Psoas muscle (tissue), 7 donors: ENCODE measurements at regions not wholly inside any gene's neighbourhood (a gene's known extent, or its start where the extent isn't known, plus 50 kb on each side); places are given as distances from the start of the nearest gene placed in this dataset.

Experiments used
- ATAC-seq, 4 donors: fragments of 200-7000 bp; cut with Tn5 transposase; one replicate each; pipeline ENCODE4 v1.9.1; 2020; ENCODE audit warnings: moderate library complexity in 3 of 4, mild to moderate bottlenecking in 2 of 4
- DNase-seq, 2 donors: peaks; one replicate each; pipeline ENCODE4 v3.0.0-alpha.2; 2020
- H3K27ac ChIP-seq: fragments of 200-600 bp; one replicate; pipeline ENCODE4 v1.8.0; 2022
- H3K27me3 ChIP-seq, 3 donors: fragments of 200-600 bp in 1 of 3; one replicate each; pipeline versions ENCODE4 v1.6.1 to v1.8.0; 2013 to 2022; ENCODE audit warnings: low read length in 2 of 3, mild to moderate bottlenecking in 2 of 3, moderate library complexity in 1 of 3; ENCODE audit not compliant: insufficient read depth in 3 of 3
- H3K36me3 ChIP-seq, 2 donors: fragments of 200-600 bp in 1 of 2; one replicate each; pipeline versions ENCODE4 v1.6.1 to v1.8.0; 2013 to 2022; ENCODE audit warnings: low read depth in 1 of 2, mild to moderate bottlenecking in 1 of 2, moderate library complexity in 1 of 2; ENCODE audit not compliant: insufficient read depth in 1 of 2
- H3K4me1 ChIP-seq: fragments of 200-600 bp; one replicate; pipeline ENCODE4 v1.8.0; 2022
- H3K4me3 ChIP-seq: fragments of 200-600 bp; one replicate; pipeline ENCODE4 v1.8.0; 2022; ENCODE audit warnings: mild to moderate bottlenecking
- H3K9me3 ChIP-seq: fragments of 200-600 bp; one replicate; pipeline ENCODE4 v1.8.0; 2022
- WGBS, 3 donors: extraction: QIAGEN DNeasy Blood & Tissue Kit; methylation state at CpG; one replicate each; pipeline versions ENCODE4 v1.1.6 to v1.1.7; 2013; 5-methylcytosine and 5-hydroxymethylcytosine counted together
- intact Hi-C, 2 donors: fragments of 100-400 bp; cut with DNase I; formaldehyde crosslinking; loops; one replicate each; pipeline versions ENCODE4 v1.11.0 to v1.14.2; 2022
- TF ChIP-seq, protein P1 (sequence below): fragments of 200-600 bp; IDR thresholded peaks from one replicate; pipeline ENCODE4 v1.8.0; 2022; ENCODE audit warnings: antibody characterized with exemption
- donor health status: healthy with polysubstance abuse.
- donor health status: DM: no; HTN: no; CAD: no; lungs with moderate emphysema.
- donor health status: Bipolar disorder and iron deficiency.
- donor health status: healthy.
- donor health status: DM: yes; HTN: yes; CAD: no.
- donor health status: DM: no; HTN: no; CAD: no.
- donor health status: DM: yes; HTN: yes; CAD: no.

DNA sequence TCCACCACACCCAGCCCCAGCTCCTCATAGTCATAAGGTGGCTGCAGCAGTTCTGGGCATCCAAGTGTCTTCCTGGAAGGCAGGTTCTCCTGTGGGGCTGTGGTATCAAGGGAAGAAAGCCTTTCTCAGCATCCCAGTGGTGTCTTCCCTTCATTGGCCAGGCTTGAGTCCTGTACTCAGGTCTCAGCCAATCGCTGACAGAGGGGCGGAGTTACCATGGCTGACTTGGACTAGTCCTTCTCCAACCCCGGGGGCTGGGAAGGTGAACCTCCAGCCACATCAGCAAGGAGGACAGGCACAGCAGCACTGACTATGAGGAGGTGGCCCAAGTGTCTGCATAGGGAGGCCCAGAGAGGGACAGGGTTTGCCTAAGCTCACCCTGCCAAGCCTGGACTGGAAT is 64.0 kb upstream of the SLC24A4 start:
- TF ChIP-seq, protein P1, sequence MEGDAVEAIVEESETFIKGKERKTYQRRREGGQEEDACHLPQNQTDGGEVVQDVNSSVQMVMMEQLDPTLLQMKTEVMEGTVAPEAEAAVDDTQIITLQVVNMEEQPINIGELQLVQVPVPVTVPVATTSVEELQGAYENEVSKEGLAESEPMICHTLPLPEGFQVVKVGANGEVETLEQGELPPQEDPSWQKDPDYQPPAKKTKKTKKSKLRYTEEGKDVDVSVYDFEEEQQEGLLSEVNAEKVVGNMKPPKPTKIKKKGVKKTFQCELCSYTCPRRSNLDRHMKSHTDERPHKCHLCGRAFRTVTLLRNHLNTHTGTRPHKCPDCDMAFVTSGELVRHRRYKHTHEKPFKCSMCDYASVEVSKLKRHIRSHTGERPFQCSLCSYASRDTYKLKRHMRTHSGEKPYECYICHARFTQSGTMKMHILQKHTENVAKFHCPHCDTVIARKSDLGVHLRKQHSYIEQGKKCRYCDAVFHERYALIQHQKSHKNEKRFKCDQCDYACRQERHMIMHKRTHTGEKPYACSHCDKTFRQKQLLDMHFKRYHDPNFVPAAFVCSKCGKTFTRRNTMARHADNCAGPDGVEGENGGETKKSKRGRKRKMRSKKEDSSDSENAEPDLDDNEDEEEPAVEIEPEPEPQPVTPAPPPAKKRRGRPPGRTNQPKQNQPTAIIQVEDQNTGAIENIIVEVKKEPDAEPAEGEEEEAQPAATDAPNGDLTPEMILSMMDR: no peak
- DNase-seq (no peak), ATAC-seq (no peak)
- H3K36me3 ChIP-seq: no peaks in the 10 kb centered on the region
- no peak overlapping the region for H3K4me3 ChIP-seq
- no peaks in the 10 kb centered on the region for H3K4me1 ChIP-seq
- WGBS, 3 donors: 66 to 67% (median 67%) methylated on average over 3 of the region's 3 CpGs
- H3K27me3 ChIP-seq: peaks cover 0 to 29% (median 0%) of the 10 kb centered on the region in 3 donors
- no peak overlapping the region for H3K27ac ChIP-seq
- no peaks in the 10 kb centered on the region for H3K9me3 ChIP-seq
- intact Hi-C loops: no loop called here

DNA sequence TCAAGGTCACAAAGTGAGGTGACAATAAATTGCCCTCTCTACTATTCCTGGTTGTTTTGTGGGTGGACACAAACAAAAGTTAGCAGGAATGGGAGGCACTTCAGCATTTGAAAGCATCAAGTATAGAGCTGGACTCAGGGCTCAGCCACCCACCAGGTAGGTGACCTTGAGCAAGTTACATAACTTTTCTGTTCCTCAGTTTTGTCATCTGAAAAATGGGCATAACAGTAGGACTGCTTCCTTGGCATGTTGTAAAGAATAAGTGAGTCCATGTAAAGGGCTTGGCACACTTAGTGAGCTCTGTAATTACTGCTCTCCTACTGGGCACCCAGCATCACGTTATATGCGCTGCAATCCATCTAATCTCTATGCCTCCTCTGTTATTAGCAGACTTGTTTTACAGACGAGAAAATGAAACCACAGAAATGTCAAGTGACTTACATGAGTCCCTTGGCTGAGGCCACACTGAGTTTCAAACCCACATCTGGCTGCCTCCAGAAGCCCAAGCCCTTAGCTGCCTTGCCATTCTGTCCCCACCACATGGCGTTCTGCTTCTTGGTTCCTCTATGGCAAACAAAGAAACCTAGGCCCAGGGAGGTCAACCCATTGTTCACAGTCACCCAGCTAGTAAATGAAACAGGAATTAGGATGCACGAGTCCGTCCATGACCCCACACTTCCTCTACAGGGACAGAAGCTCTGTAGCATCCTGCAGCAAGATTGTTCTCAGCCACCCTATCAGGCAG is 63.2 kb upstream of the SLC24A4 start:
- TF ChIP-seq, protein P1: no peak

DNA sequence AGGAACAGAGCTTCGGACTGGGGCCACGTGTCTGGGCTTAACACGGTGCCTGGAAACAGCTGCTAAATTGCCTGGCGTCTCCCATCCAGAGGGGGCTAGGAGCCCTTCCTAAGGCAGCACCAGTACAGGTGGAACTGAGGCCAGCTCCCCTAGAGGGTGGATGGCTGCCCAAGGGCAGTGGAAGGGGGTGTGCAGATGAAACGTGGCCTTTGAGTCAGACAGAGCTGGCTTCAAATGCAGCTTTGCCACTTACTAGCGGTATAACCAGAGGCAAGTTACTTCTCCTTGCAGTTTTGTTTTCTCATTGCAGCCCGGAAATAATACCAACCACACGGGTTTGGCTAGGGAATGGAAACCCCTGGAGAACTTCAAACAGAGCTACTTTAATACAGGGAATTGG is 59.3 kb upstream of the SLC24A4 start:
- DNase-seq (no peak), ATAC-seq (no peak)
- intact Hi-C loops: no loop called here

More for the DNA sequence above, 63.2 kb upstream of the SLC24A4 start:
- Histone ChIP-seq H3K9me3 (no peaks in the 10 kb centered on the region), H3K27me3 (peaks cover 0 to 23% (median 0%) of the 10 kb centered on the region in 3 donors), H3K36me3 (no peaks in the 10 kb centered on the region), H3K27ac (no peak overlapping the region), H3K4me1 (no peaks in the 10 kb centered on the region), H3K4me3 (no peak overlapping the region)
- intact Hi-C loops: no loop called here
- no peak for DNase-seq
- WGBS, 3 donors: 71 to 78% (median 76%) methylated on average over 6 of the region's 6 CpGs
- ATAC-seq: no peak

DNA sequence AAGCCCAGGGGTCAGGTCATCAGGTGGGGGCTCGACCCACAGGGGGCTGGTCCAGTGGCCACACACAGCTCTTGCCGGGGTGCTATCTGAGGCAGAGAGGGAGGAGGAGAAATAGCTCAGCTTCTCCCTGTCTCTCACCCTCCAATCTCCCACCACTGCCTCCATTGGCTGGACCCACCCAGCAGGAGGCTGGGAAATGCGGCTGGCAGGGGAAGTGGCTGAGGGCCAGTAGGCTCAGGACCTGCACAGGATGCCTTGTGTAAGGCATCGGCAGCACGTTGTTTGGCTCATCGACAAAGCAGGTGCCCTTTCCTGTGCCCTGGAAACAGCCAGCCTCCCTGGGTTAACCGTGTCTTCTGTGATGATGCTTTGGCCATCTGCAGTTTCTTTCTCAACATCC is 58.8 kb upstream of the SLC24A4 start:
- 44 to 56% (median 48%) methylated on average over 7 of the region's 7 CpGs for WGBS, 3 donors
- Histone ChIP-seq H3K36me3 (no peaks in the 10 kb centered on the region), H3K9me3 (no peaks in the 10 kb centered on the region), H3K4me3 (no peak overlapping the region), H3K27me3 (no peaks in the 10 kb centered on the region), H3K27ac (no peak overlapping the region), H3K4me1 (no peaks in the 10 kb centered on the region)
- intact Hi-C loops: no loop called here
- ATAC-seq (no peak), DNase-seq (no peak)
- TF ChIP-seq, protein P1: no peak

More for the DNA sequence above, 59.3 kb upstream of the SLC24A4 start:
- Histone ChIP-seq H3K4me1 (no peaks in the 10 kb centered on the region), H3K4me3 (no peak overlapping the region), H3K27ac (no peak overlapping the region), H3K9me3 (no peaks in the 10 kb centered on the region), H3K27me3 (no peaks in the 10 kb centered on the region), H3K36me3 (no peaks in the 10 kb centered on the region)
- TF ChIP-seq, protein P1: no peak
- WGBS, 3 donors: 23 to 33% (median 23%) methylated on average over 8 of the region's 8 CpGs

DNA sequence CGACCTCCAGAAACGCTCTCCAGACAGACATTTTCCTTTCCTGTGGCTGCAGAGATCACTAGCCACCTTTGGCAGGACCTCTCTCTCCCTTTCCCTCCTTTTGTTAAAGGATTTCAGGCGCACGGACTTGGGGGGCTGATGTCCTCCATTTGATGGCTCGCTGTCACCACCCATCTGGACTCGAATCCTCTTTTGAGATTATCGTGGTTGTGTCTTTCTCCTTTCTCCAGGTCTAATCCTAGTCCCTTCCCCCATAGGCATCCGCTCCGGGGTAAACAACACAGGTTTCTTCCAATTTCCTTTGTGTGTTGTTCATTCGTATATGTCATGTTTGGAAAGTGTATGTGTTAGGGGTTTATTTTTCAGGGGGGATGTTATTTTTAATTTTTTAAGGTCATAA is 56.7 kb upstream of the SLC24A4 start:
- no peak overlapping the region for H3K4me3 ChIP-seq
- no peak overlapping the region for H3K27ac ChIP-seq
- DNase-seq (no peak), ATAC-seq (no peak)
- H3K27me3 ChIP-seq: no peaks in the 10 kb centered on the region
- no peaks in the 10 kb centered on the region for H3K4me1 ChIP-seq
- TF ChIP-seq, protein P1: no peak
- H3K36me3 ChIP-seq: no peaks in the 10 kb centered on the region
- WGBS, 3 donors: 79 to 83% (median 79%) methylated on average over 10 of the region's 10 CpGs
- H3K9me3 ChIP-seq: no peaks in the 10 kb centered on the region
- intact Hi-C loops: no loop called here
